Liver (tissue), 3 donors: ENCODE measurements at regions not wholly inside any gene's neighbourhood (a gene's known extent, or its start where the extent isn't known, plus 50 kb on each side); places are given as distances from the start of the nearest gene placed in this dataset.

Experiments used
- ATF3 ChIP-seq: IDR thresholded peaks from 2 replicates; pipeline ENCODE4 v1.6.1; 2016; ENCODE audit warnings: antibody characterized with exemption
- CTCF ChIP-seq: fragments of 150-350 bp; IDR thresholded peaks from 2 replicates; pipeline ENCODE4 v1.5.1; 2017; ENCODE audit warnings: improper control_type of control experiment, low read depth, low read length; ENCODE audit not compliant: missing input control
- GABPA ChIP-seq, 2 donors: IDR thresholded peaks in 1 of 2; conservative IDR thresholded peaks in 1 of 2; 2 replicates each; pipeline ENCODE4 v1.6.1; 2016; ENCODE audit warnings: antibody characterized with exemption in 2 of 2, mild to moderate bottlenecking in 1 of 2, moderate library complexity in 1 of 2
- HNF4G ChIP-seq: IDR thresholded peaks from 2 replicates; pipeline ENCODE4 v1.6.1; 2016; ENCODE audit warnings: antibody characterized with exemption
- TF ChIP-seq, protein P1 (sequence below): IDR thresholded peaks from 2 replicates; pipeline ENCODE4 v1.6.1; 2016; ENCODE audit warnings: antibody characterized with exemption
- TF ChIP-seq, protein P2 (sequence below): IDR thresholded peaks from 2 replicates; pipeline ENCODE4 v1.6.1; 2016; ENCODE audit warnings: antibody characterized with exemption, mild to moderate bottlenecking
- donor health status: healthy.
- donor health status: healthy.

- TF ChIP-seq CTCF = no peak
- TF ChIP-seq, protein P1, sequence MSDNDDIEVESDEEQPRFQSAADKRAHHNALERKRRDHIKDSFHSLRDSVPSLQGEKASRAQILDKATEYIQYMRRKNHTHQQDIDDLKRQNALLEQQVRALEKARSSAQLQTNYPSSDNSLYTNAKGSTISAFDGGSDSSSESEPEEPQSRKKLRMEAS = no peak
- TF ChIP-seq ATF3 = no peak
- TF ChIP-seq, protein P2, sequence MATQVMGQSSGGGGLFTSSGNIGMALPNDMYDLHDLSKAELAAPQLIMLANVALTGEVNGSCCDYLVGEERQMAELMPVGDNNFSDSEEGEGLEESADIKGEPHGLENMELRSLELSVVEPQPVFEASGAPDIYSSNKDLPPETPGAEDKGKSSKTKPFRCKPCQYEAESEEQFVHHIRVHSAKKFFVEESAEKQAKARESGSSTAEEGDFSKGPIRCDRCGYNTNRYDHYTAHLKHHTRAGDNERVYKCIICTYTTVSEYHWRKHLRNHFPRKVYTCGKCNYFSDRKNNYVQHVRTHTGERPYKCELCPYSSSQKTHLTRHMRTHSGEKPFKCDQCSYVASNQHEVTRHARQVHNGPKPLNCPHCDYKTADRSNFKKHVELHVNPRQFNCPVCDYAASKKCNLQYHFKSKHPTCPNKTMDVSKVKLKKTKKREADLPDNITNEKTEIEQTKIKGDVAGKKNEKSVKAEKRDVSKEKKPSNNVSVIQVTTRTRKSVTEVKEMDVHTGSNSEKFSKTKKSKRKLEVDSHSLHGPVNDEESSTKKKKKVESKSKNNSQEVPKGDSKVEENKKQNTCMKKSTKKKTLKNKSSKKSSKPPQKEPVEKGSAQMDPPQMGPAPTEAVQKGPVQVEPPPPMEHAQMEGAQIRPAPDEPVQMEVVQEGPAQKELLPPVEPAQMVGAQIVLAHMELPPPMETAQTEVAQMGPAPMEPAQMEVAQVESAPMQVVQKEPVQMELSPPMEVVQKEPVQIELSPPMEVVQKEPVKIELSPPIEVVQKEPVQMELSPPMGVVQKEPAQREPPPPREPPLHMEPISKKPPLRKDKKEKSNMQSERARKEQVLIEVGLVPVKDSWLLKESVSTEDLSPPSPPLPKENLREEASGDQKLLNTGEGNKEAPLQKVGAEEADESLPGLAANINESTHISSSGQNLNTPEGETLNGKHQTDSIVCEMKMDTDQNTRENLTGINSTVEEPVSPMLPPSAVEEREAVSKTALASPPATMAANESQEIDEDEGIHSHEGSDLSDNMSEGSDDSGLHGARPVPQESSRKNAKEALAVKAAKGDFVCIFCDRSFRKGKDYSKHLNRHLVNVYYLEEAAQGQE = no peak
- no peak for TF ChIP-seq GABPA (IDR thresholded peaks at IDR 0.05 in 1 of 2, conservative IDR thresholded peaks at IDR 0.05 in 1 of 2)
- no peak for TF ChIP-seq HNF4G
These were observed 128.4 kb upstream of the IGSF10 start for GRCh38 chr3:151589311-151589710.
